ENCODE measurements at regions not wholly inside any gene's neighbourhood (a gene's known extent, or its start where the extent isn't known, plus 50 kb on each side); places are given as distances from the start of the nearest gene placed in this dataset.

GRCh38 chr13:91272235-91272777 lies 75.2 kb upstream of the MIR17HG start:
- H3K9me3 ChIP-seq = no peaks in the 10 kb centered on the region
- H3K4me1 ChIP-seq (replicated peaks) = no peaks in the 10 kb centered on the region
- no peaks in the 10 kb centered on the region for H3K27me3 ChIP-seq (replicated peaks; ENCODE audit: insufficient read depth)
- no peak overlapping the region for H3K27ac ChIP-seq
- no peaks in the 10 kb centered on the region for H3K36me3 ChIP-seq
- WGBS = 94% methylated on average over 9 of the region's 9 CpGs
- no peak for DNase-seq (ENCODE audit: low spot score)
- intact Hi-C loops (cut with DNase I) = no loop called here
- TF ChIP-seq POLR2A (IDR thresholded peaks at IDR 0.05) (no peak), CTCF (IDR thresholded peaks at IDR 0.05) (no peak), POLR2AphosphoS5 (IDR thresholded peaks at IDR 0.05) (no peak)
- no peak overlapping the region for H3K4me3 ChIP-seq

- no peaks in the 10 kb centered on the region for H3K27me3 ChIP-seq (replicated peaks; ENCODE audit: insufficient read depth)
- no peak for DNase-seq (ENCODE audit: low spot score)
- H3K36me3 ChIP-seq = no peaks in the 10 kb centered on the region
- no peaks in the 10 kb centered on the region for H3K4me1 ChIP-seq (replicated peaks)
- 65% methylated on average over 3 of the region's 3 CpGs for WGBS
- no peaks in the 10 kb centered on the region for H3K9me3 ChIP-seq
- TF ChIP-seq CTCF (IDR thresholded peaks at IDR 0.05) = no peak
- no peak for TF ChIP-seq POLR2A (IDR thresholded peaks at IDR 0.05)
- no peak for TF ChIP-seq POLR2AphosphoS5 (IDR thresholded peaks at IDR 0.05)
- no peak overlapping the region for H3K27ac ChIP-seq
- intact Hi-C loops (cut with DNase I) = no loop called here
- H3K4me3 ChIP-seq = no peak overlapping the region
These were observed 73.8 kb upstream of the MIR17HG start for GRCh38 chr13:91273675-91274074.

- Histone ChIP-seq H3K4me3 (no peak overlapping the region), H3K9me3 (no peaks in the 10 kb centered on the region), H3K27me3 (replicated peaks; ENCODE audit: insufficient read depth) (no peaks in the 10 kb centered on the region), H3K27ac (no peak overlapping the region), H3K36me3 (no peaks in the 10 kb centered on the region), H3K4me1 (replicated peaks) (no peaks in the 10 kb centered on the region)
- intact Hi-C loops (cut with DNase I) = no loop called here
- DNase-seq (ENCODE audit: low spot score) = no peak
- TF ChIP-seq CTCF (IDR thresholded peaks at IDR 0.05) = no peak
- no peak for TF ChIP-seq POLR2AphosphoS5 (IDR thresholded peaks at IDR 0.05)
- no peak for TF ChIP-seq POLR2A (IDR thresholded peaks at IDR 0.05)
- 73% methylated on average over 5 of the region's 5 CpGs for WGBS
These were observed 70.3 kb upstream of the MIR17HG start for GRCh38 chr13:91277013-91277676.

- intact Hi-C loops (cut with DNase I) = no loop called here
- TF ChIP-seq POLR2AphosphoS5 (IDR thresholded peaks at IDR 0.05) (no peak), CTCF (IDR thresholded peaks at IDR 0.05) (no peak), POLR2A (IDR thresholded peaks at IDR 0.05) (no peak)
- Histone ChIP-seq H3K27me3 (replicated peaks; ENCODE audit: insufficient read depth) (no peaks in the 10 kb centered on the region), H3K27ac (no peak overlapping the region), H3K4me3 (no peak overlapping the region), H3K4me1 (replicated peaks) (no peaks in the 10 kb centered on the region), H3K36me3 (no peaks in the 10 kb centered on the region), H3K9me3 (no peaks in the 10 kb centered on the region)
- WGBS = 85% methylated on average over 3 of the region's 3 CpGs
- DNase-seq (ENCODE audit: low spot score) = no peak
These were observed 69.2 kb upstream of the MIR17HG start for GRCh38 chr13:91278291-91278690.

GRCh38 chr13:91278888-91279287 lies 68.6 kb upstream of the MIR17HG start:
- H3K36me3 ChIP-seq = no peaks in the 10 kb centered on the region
- no peaks in the 10 kb centered on the region for H3K27me3 ChIP-seq (replicated peaks; ENCODE audit: insufficient read depth)
- intact Hi-C loops (cut with DNase I) = no loop called here
- no peak overlapping the region for H3K27ac ChIP-seq
- H3K4me3 ChIP-seq = no peak overlapping the region
- no peak for DNase-seq (ENCODE audit: low spot score)
- H3K4me1 ChIP-seq (replicated peaks) = no peaks in the 10 kb centered on the region
- H3K9me3 ChIP-seq = no peaks in the 10 kb centered on the region
- WGBS = 85% methylated on average over 2 of the region's 2 CpGs
- TF ChIP-seq POLR2A (IDR thresholded peaks at IDR 0.05) (no peak), POLR2AphosphoS5 (IDR thresholded peaks at IDR 0.05) (no peak), CTCF (IDR thresholded peaks at IDR 0.05) (no peak)

All from prostate gland (tissue), 2 donors.